Transverse colon (tissue), 4 donors: ENCODE measurements at regions not wholly inside any gene's neighbourhood (a gene's known extent, or its start where the extent isn't known, plus 50 kb on each side); places are given as distances from the start of the nearest gene placed in this dataset.

Source experiments
- DNase-seq: peaks from one replicate; pipeline ENCODE4 v3.0.0-alpha.2; 2019
- H3K27ac ChIP-seq, 4 donors: fragments of 200-600 bp; sonication (generic); 2 replicates each; pipeline ENCODE4 v1.5.1; 2016 to 2018; ENCODE audit warnings: inconsistent platforms in 4 of 4
- H3K27me3 ChIP-seq: fragments of 200-600 bp; sonication (generic); 2 replicates; pipeline ENCODE4 v1.5.1; 2017; ENCODE audit warnings: inconsistent platforms
- H3K36me3 ChIP-seq, 4 donors: fragments of 200-600 bp; sonication (generic); 2 replicates each; pipeline ENCODE4 v1.5.1; 2017 to 2019; ENCODE audit warnings: inconsistent platforms in 4 of 4
- H3K4me1 ChIP-seq, 4 donors: fragments of 200-600 bp; sonication (generic); 2 replicates each; pipeline ENCODE4 v1.5.1; 2017 to 2020; ENCODE audit warnings: inconsistent platforms in 4 of 4
- H3K4me3 ChIP-seq, 4 donors: fragments of 200-600 bp; sonication (generic); 1 replicate in 1 of 4; 2 replicates in 3 of 4; pipeline versions ENCODE4 v1.5.1 to v1.6.1; 2017 to 2019; ENCODE audit warnings: inconsistent platforms in 4 of 4
- H3K9me3 ChIP-seq, 2 donors: fragments of 200-600 bp; sonication (generic); 2 replicates each; pipeline ENCODE4 v1.5.1; 2017 to 2019; ENCODE audit warnings: inconsistent platforms in 2 of 2
- EP300 ChIP-seq: sonication (generic); formaldehyde crosslinking; IDR thresholded peaks from one replicate; pipeline ENCODE4 v1.6.1; 2017; ENCODE audit warnings: antibody characterized with exemption, low read depth
- POLR2A ChIP-seq: fragments of 450-650 bp; IDR thresholded peaks from one replicate; pipeline ENCODE4 v1.6.1; 2016; ENCODE audit warnings: antibody characterized with exemption, mild to moderate bottlenecking, moderate library complexity
- POLR2AphosphoS5 ChIP-seq, 3 donors: sonication (generic); formaldehyde crosslinking; IDR thresholded peaks; one replicate each; pipeline ENCODE4 v1.6.1; 2016; ENCODE audit warnings: antibody characterized with exemption in 3 of 3
- WGBS, 2 donors: methylation state at CpG; one replicate each; pipeline ENCODE4 v1.1.5; 2018; ENCODE audit warnings: low coverage in 1 of 2; 5-methylcytosine and 5-hydroxymethylcytosine counted together
- in situ Hi-C, 4 donors: fragments of 200-750 bp; cut with MboI; loops; one replicate each; pipeline versions ENCODE4 v1.15.0 to v1.15.1; 2017; ENCODE audit warnings: low sequenced_read_pairs in 3 of 4, low pct_ligation_motif_present in 1 of 4, low pct_unique_long_range_greater_than_20kb in 1 of 4
- intact Hi-C: fragments of 100-400 bp; cut with DNase I; formaldehyde crosslinking; loops from one replicate; pipeline ENCODE4 v1.15.1; 2023; ENCODE audit warnings: low total_unique reads
- TF ChIP-seq, protein P1 (sequence below), 5 experiments: fragments of 200-600 bp in 3 of 5; fragments of 450-650 bp in 2 of 5; sonication (generic) in 3 of 5; IDR thresholded peaks; 1 replicate in 2 of 5; 2 replicates in 3 of 5; pipeline ENCODE4 v1.5.1; 2016 to 2017; ENCODE audit warnings: antibody characterized with exemption in 5 of 5, inconsistent platforms in 3 of 5, mild to moderate bottlenecking in 2 of 5, moderate library complexity in 1 of 5

DNA sequence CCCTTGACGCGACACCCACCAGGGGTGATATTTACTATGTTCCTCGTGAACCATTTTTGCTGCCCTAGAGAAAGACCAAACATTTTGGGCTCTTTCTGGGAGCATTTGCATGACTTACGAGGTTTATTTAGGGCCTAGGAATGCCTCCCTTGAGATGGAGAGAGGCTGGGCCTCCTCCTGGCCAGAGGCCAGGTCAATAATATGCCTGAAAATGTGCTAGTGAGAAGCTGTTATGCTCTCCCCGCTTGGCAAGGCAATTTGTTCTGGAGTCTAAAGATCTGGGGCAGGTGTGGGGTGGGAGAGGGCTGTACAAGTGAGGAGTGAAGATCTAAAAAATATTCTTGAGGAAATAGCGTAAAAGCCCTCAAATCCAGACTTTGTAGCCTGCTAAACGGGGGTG lies 587.3 kb upstream of the CDH5 start:
- in situ Hi-C loops = no loop called here
- no peaks in the 10 kb centered on the region for H3K27me3 ChIP-seq

DNA sequence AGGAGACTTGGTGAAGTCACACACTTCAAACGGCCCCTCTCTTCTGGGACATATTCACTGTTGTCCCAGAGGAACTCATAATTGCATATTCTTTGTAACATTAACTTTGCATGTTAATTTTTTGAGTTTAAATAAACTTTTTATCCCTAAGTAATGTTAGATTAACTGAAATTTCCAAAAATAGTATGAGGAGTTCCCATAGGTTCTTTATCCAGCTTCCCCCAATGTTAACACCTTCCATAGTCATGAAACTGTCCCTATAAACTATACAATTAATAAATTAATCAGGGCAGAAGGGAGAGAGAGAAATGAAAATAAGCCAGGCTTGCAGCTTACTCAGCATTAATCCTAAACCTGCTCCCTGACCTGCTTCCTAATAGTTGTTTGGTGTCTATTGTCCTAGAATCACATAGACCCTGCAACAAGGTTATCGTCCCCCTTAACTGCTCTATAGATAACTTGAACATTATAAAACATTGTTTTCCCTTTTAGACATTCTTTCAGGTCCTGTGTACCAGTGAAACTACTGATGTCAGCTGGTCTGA lies 589.8 kb upstream of the CDH5 start:
- Histone ChIP-seq H3K27me3 (no peaks in the 10 kb centered on the region), H3K9me3 (no peaks in the 10 kb centered on the region), H3K4me1 (no peaks in the 10 kb centered on the region), H3K27ac (no peak overlapping the region), H3K36me3 (no peaks in the 10 kb centered on the region), H3K4me3 (no peak overlapping the region)
- in situ Hi-C loops (no loop called here), intact Hi-C loops (no loop called here)
- no peak for DNase-seq
- 69 to 71% methylated on average over 2 of the region's 2 CpGs for WGBS, 2 donors
- no peak for TF ChIP-seq POLR2A
- TF ChIP-seq POLR2AphosphoS5 (IDR thresholded peaks at IDR 0.05) = no peak
- TF ChIP-seq EP300 = no peak

More for the DNA sequence above, 587.3 kb upstream of the CDH5 start:
- peaks cover 0 to 4% (median 0%) of the 10 kb centered on the region in 4 donors for H3K4me1 ChIP-seq
- H3K36me3 ChIP-seq = no peaks in the 10 kb centered on the region
- 86 to 90% methylated on average over 2 to 7 of the region's 7 CpGs for WGBS, 2 donors
- no peak for DNase-seq
- intact Hi-C loops = no loop called here
- TF ChIP-seq EP300 (no peak), POLR2AphosphoS5 (IDR thresholded peaks at IDR 0.05) (no peak), POLR2A (no peak)
- TF ChIP-seq, protein P1, sequence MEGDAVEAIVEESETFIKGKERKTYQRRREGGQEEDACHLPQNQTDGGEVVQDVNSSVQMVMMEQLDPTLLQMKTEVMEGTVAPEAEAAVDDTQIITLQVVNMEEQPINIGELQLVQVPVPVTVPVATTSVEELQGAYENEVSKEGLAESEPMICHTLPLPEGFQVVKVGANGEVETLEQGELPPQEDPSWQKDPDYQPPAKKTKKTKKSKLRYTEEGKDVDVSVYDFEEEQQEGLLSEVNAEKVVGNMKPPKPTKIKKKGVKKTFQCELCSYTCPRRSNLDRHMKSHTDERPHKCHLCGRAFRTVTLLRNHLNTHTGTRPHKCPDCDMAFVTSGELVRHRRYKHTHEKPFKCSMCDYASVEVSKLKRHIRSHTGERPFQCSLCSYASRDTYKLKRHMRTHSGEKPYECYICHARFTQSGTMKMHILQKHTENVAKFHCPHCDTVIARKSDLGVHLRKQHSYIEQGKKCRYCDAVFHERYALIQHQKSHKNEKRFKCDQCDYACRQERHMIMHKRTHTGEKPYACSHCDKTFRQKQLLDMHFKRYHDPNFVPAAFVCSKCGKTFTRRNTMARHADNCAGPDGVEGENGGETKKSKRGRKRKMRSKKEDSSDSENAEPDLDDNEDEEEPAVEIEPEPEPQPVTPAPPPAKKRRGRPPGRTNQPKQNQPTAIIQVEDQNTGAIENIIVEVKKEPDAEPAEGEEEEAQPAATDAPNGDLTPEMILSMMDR (IDR thresholded peaks at IDR 0.05) = no peak
- H3K4me3 ChIP-seq = no peak overlapping the region
- H3K27ac ChIP-seq = no peak overlapping the region
- H3K9me3 ChIP-seq = no peaks in the 10 kb centered on the region

DNA sequence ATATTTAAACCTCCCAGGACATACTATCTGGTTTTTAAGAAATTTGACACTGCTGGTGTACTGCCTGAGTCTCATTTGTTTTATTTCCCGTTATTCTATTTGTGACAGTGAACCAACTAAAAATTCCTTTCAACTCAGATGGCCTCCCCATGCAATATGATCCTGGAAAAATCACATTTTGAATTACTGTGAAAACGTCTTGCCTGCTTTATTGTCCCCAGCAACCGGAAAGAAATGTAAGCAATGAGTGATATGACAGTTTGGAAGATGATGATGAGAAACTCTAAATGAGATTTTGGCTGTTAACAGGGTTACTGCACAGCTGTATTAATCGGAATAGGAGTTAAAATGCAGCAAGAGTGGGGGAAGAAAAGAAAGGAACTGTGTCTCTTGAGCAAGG lies 590.7 kb upstream of the CDH5 start:
- DNase-seq = no peak
- in situ Hi-C loops = no loop called here
- no peaks in the 10 kb centered on the region for H3K4me1 ChIP-seq
- 36 to 65% methylated on average over 4 of the region's 4 CpGs for WGBS, 2 donors
- TF ChIP-seq POLR2AphosphoS5 (IDR thresholded peaks at IDR 0.05) (no peak), EP300 (no peak), POLR2A (no peak)
- TF ChIP-seq, protein P1 (IDR thresholded peaks at IDR 0.05) = no peak
- no peak overlapping the region for H3K27ac ChIP-seq
- H3K27me3 ChIP-seq = no peaks in the 10 kb centered on the region
- H3K4me3 ChIP-seq = no peak overlapping the region
- H3K36me3 ChIP-seq = no peaks in the 10 kb centered on the region
- intact Hi-C loops = no loop called here
- H3K9me3 ChIP-seq = no peaks in the 10 kb centered on the region

DNA sequence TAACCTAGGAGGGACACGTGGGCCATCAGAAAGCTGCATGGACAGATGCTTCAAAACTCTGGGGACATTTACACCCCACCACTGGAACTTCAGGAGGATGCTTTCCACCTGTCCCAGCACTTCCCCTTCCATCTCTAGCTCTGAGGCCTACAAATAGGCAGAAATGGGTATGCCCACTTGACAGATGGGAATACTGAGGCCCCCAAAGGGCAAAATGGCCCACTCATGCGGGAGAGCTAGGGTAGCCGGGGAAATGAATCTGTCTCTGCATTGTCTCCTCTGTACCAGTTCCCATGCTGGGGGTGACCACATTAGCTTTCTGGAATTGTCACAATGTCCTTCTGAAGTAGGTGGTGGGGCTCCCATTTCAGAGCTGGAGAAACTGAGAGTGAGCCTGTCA lies 592.1 kb upstream of the CDH5 start:
- Histone ChIP-seq H3K4me3 (no peak overlapping the region), H3K27me3 (no peaks in the 10 kb centered on the region), H3K4me1 (no peaks in the 10 kb centered on the region), H3K36me3 (no peaks in the 10 kb centered on the region), H3K9me3 (no peaks in the 10 kb centered on the region), H3K27ac (no peak overlapping the region)
- intact Hi-C loops = no loop called here
- in situ Hi-C loops = loop anchor here in 1 of 4 donors (25.0 kb wide), 1 partner anchor 488 kb away; no protein-coding TSS in a partner anchor
- no peak for DNase-seq
- 76% methylated on average over 3 of the region's 3 CpGs; no CpG with 5 or more reads in 1 of the 2 donors for WGBS, 2 donors
- TF ChIP-seq EP300 (no peak), POLR2A (no peak), POLR2AphosphoS5 (IDR thresholded peaks at IDR 0.05) (no peak)
- TF ChIP-seq, protein P1 (IDR thresholded peaks at IDR 0.05) = no peak
